K562 (cell line): ENCODE measurements at regions not wholly inside any gene's neighbourhood (a gene's known extent, or its start where the extent isn't known, plus 50 kb on each side); places are given as distances from the start of the nearest gene placed in this dataset.

Experiments used
- ATAC-seq: fragments of 200-7000 bp; cut with Tn5 transposase; 3 replicates; pipeline ENCODE4 v1.9.1; 2020; ENCODE audit warnings: moderate library complexity
- BruUV-seq: library from RNA; stranded (reverse); fragments of 400-500 nt; replicated peaks from 2 replicates; lab custom pipeline; 2021; lab: Mats Ljungman, UMichigan
- CTCF ChIA-PET: fragments of 300-600 bp; formaldehyde crosslinking; extraction: SDS; loops from one replicate; lab custom pipeline; 2021; ENCODE audit warnings: low intra/inter-chr PET ratio; lab: Yijun Ruan, JAX
- POLR2A ChIA-PET: fragments of 300-600, 350-650 bp; sonication (Branson Sonifier 250); formaldehyde crosslinking; extraction: SDS; loops from one replicate; lab custom pipeline; 2021; ENCODE audit warnings: antibody characterized with exemption, inconsistent platforms; lab: Yijun Ruan, JAX
- DNase-seq, 4 experiments: peaks; one replicate each; pipeline versions ENCODE4 v3.0.0 to v3.0.0-alpha.2; 2011 to 2018; ENCODE audit warnings: low spot score in 3 of 4, mixed read lengths in 3 of 4; ENCODE audit errors: extremely low read depth in 1 of 4
- FAIRE-seq: peaks from 2 replicates; lab custom pipeline; 2011; peaks lifted over from hg19 to GRCh38; lab: Jason Lieb, UNC
- H2AFZ ChIP-seq: 2 replicates; pipeline ENCODE4 v1.6.0; 2011; ENCODE audit warnings: low read depth, low read length, control low read depth, inconsistent platforms
- H3K27ac ChIP-seq: fragments of 200-600 bp; 3 replicates; pipeline ENCODE4 v1.8.0; 2011; ENCODE audit warnings: low read depth, mild to moderate bottlenecking, control low read depth, inconsistent platforms, low read length, moderate library complexity, mixed read lengths; ENCODE audit errors: extremely low read depth
- H3K27me3 ChIP-seq, 2 experiments: fragments of 300-600 bp in 1 of 2; 2 replicates in 1 of 2; 3 replicates in 1 of 2; pipeline versions ENCODE4 v1.6.0 to v1.8.0; 2011; ENCODE audit warnings: inconsistent platforms in 2 of 2, low read length in 2 of 2, mild to moderate bottlenecking in 1 of 2, mixed read lengths in 1 of 2, moderate library complexity in 1 of 2; ENCODE audit not compliant: control insufficient read depth in 2 of 2, insufficient read depth in 2 of 2
- H3K36me3 ChIP-seq: fragments of 300-600 bp; 3 replicates; pipeline ENCODE4 v1.8.0; 2011; ENCODE audit warnings: mild to moderate bottlenecking, low read length, inconsistent platforms; ENCODE audit not compliant: control insufficient read depth, insufficient read depth
- H3K4me1 ChIP-seq, 2 experiments: fragments of 200-600 bp in 1 of 2; replicated peaks in 1 of 2; 2 replicates in 1 of 2; 3 replicates in 1 of 2; pipeline versions ENCODE4 v1.5.1 to v1.8.0; 2011; ENCODE audit warnings: inconsistent platforms in 2 of 2, low read length in 2 of 2, mild to moderate bottlenecking in 1 of 2, mixed read lengths in 1 of 2, moderate library complexity in 1 of 2; ENCODE audit not compliant: control insufficient read depth in 2 of 2, insufficient read depth in 2 of 2
- H3K4me2 ChIP-seq: 2 replicates; pipeline ENCODE4 v1.6.1; 2011; ENCODE audit warnings: low read length, control low read depth, inconsistent platforms, mixed read lengths; ENCODE audit not compliant: insufficient read depth
- H3K4me3 ChIP-seq: fragments of 200-600 bp; sonication (generic), shearing (Covaris generic); 2 replicates; pipeline ENCODE4 v1.5.1; 2016; ENCODE audit warnings: control low read depth, inconsistent platforms
- H3K79me2 ChIP-seq: fragments of 200-600 bp; 3 replicates; pipeline ENCODE4 v1.8.0; 2011; ENCODE audit warnings: low read length, inconsistent platforms; ENCODE audit not compliant: control insufficient read depth, insufficient read depth
- H3K9ac ChIP-seq, 2 experiments: 2 replicates each; pipeline versions ENCODE4 v1.6.0 to v1.6.1; 2011; ENCODE audit warnings: low read depth in 2 of 2, low read length in 2 of 2, control low read depth in 1 of 2, inconsistent platforms in 1 of 2, mild to moderate bottlenecking in 1 of 2, mixed read lengths in 1 of 2; ENCODE audit not compliant: insufficient read depth in 1 of 2
- H3K9me1 ChIP-seq: one replicate; pipeline ENCODE4 v1.6.0; 2011; ENCODE audit warnings: inconsistent platforms, mild to moderate bottlenecking, low read length, moderate library complexity; ENCODE audit not compliant: control insufficient read depth, insufficient read depth
- H3K9me3 ChIP-seq: replicated peaks from 2 replicates; pipeline ENCODE4 v1.5.1; 2011; ENCODE audit warnings: low read depth, low read length, inconsistent platforms; ENCODE audit not compliant: control insufficient read depth, insufficient read depth
- H4K20me1 ChIP-seq: replicated peaks from 2 replicates; pipeline ENCODE4 v1.6.1; 2011; ENCODE audit warnings: low read length, inconsistent platforms, mixed read lengths; ENCODE audit not compliant: control insufficient read depth, insufficient read depth
- ATF7 ChIP-seq: fragments of 450-650 bp; IDR thresholded peaks from 2 replicates; pipeline ENCODE4 v1.7.1; 2014; ENCODE audit warnings: mild to moderate bottlenecking, moderate library complexity
- EZH2 ChIP-seq: IDR thresholded peaks from 2 replicates; pipeline ENCODE4 v1.6.1; 2012; ENCODE audit warnings: low read depth, mild to moderate bottlenecking, inconsistent platforms, low read length, borderline replicate concordance
- NR2C1 ChIP-seq, 2 experiments: fragments of 450-650 bp; IDR thresholded peaks; 2 replicates each; pipeline ENCODE4 v1.6.1; 2017; ENCODE audit warnings: mild to moderate bottlenecking in 2 of 2, antibody characterized with exemption in 1 of 2, inconsistent platforms in 1 of 2, missing compliant biosample characterization in 1 of 2, missing genetic modification characterization in 1 of 2
- POLR2A ChIP-seq: fragments of 450-650 bp; conservative IDR thresholded peaks from 2 replicates; pipeline ENCODE4 v1.6.1; 2016
- POLR2G ChIP-seq: fragments of 200-400 bp; formaldehyde crosslinking; IDR thresholded peaks from 2 replicates; pipeline ENCODE4 v1.6.1; 2017; ENCODE audit warnings: low read depth, mild to moderate bottlenecking, antibody characterized with exemption, low read length, moderate library complexity
- STAG1 ChIP-seq: sonication (generic); formaldehyde crosslinking; IDR thresholded peaks from 2 replicates; pipeline ENCODE4 v1.5.0; 2020; ENCODE audit warnings: missing genetic modification reagents, borderline replicate concordance
- ZNF121 ChIP-seq: sonication (generic); formaldehyde crosslinking; conservative IDR thresholded peaks from 2 replicates; pipeline ENCODE4 v1.8.0; 2022; ENCODE audit warnings: missing genetic modification reagents
- ZNF212 ChIP-seq: fragments of 450-650 bp; formaldehyde crosslinking; IDR thresholded peaks from 2 replicates; pipeline ENCODE4 v1.4.0; 2020; ENCODE audit warnings: mild to moderate bottlenecking
- WGBS: fragments of 100-300 bp; shearing (Covaris generic); methylation state at CpG from one replicate; pipeline ENCODE4 v1.1.6; 2016; ENCODE audit warnings: low coverage, mixed read lengths; ENCODE audit not compliant: insufficient coverage; ENCODE audit errors: missing lambda C conversion rate; 5-methylcytosine and 5-hydroxymethylcytosine counted together
- in situ Hi-C: fragments of 300-500 bp; cut with MboI; formaldehyde crosslinking; loops from 4 replicates; pipeline ENCODE4 v1.15.0; 2018; ENCODE audit warnings: inconsistent platforms, mixed read lengths
- intact Hi-C: fragments of 100-400 bp; cut with micrococcal nuclease; formaldehyde crosslinking; loops from 2 replicates; pipeline ENCODE4 v1.14.2; 2022
- TF ChIP-seq, protein P1 (sequence below): fragments of 450-650 bp; formaldehyde crosslinking; IDR thresholded peaks from 2 replicates; pipeline ENCODE4 v1.4.0; 2022; ENCODE audit warnings: mild to moderate bottlenecking, moderate library complexity
- TF ChIP-seq, protein P2 (sequence below): fragments of 250-450 bp; sonication (Bioruptor Pico); IDR thresholded peaks from 2 replicates; pipeline ENCODE4 v1.5.0; 2021; ENCODE audit warnings: mild to moderate bottlenecking, moderate library complexity
- TF ChIP-seq, protein P3 (sequence below): fragments of 450-650 bp; IDR thresholded peaks from 2 replicates; pipeline ENCODE4 v1.7.0; 2016; ENCODE audit warnings: borderline replicate concordance

DNA sequence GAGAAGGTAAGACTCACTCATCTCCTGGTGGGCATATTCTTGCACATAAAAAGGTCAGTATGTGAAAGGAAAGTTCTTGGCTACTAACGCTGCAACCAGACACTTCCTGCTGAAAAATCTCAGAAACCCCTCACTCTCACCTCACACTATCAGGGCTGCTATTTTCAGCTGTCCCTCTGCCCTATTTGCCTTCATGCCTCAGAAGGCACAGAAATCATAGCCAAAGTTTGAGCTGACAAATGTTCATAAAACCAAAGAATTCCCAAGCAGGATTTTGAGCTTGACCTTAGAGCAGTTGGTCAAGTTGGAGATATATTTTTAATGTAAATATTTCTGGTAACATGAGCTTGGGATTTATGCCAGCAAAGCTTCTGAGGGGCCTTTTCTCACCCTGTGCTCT is 806.2 kb downstream of the MAFB start:
- Histone ChIP-seq H3K4me1 (no peaks in the 10 kb centered on the region), H4K20me1 (no peaks in the 10 kb centered on the region), H3K27me3 (no peaks in the 10 kb centered on the region), H3K9me1 (no peaks in the 10 kb centered on the region), H2AFZ (no peak overlapping the region), H3K36me3 (no peaks in the 10 kb centered on the region)
- FAIRE-seq (no peak), DNase-seq (no peak)
- WGBS, result 0% methylated on average over 1 of the region's 1 CpG
- POLR2A ChIA-PET, result no interaction called here
- no TSS peak for BruUV-seq
- TF ChIP-seq EZH2 (no peak), ZNF212 (no peak)
- TF ChIP-seq, all 486 proteins: peak for 0
- Histone ChIP-seq H3K79me2 (no peaks in the 10 kb centered on the region), H3K4me2 (no peak overlapping the region), H3K9ac (no peak overlapping the region), H3K27ac (no peak overlapping the region), H3K9me3 (no peaks in the 10 kb centered on the region), H3K4me3 (no peak overlapping the region)
- CTCF ChIA-PET, result no interaction called here
- ATAC-seq, result no peak
- in situ Hi-C loops (no loop called here), intact Hi-C loops (loop anchor here (10.0 kb wide), 1 partner anchor 812 kb away; no protein-coding TSS in a partner anchor)

DNA sequence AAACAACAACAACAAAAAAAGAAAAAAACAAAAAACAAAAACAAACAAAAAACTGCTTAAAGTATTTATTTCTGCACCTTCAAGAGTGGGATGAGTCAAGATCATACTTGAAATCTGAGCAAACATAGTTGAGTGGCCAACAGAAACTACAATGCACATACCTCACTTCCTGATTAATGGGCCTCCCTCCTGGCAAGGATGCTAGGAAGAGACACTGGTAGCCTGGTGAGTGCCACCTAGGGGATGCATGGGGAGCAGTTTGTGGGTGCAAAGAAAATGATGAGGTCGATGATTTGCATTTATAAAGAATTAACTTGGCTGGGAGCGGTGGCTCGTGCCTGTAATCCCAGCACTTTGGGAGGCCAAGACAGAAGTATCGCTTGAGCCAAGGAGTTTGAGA is 808.1 kb downstream of the MAFB start:
- Histone ChIP-seq H3K9me1 (no peaks in the 10 kb centered on the region), H3K9ac (no peak overlapping the region), H3K4me2 (no peak overlapping the region), H2AFZ (no peak overlapping the region), H4K20me1 (no peaks in the 10 kb centered on the region), H3K4me3 (no peak overlapping the region), H3K9me3 (no peaks in the 10 kb centered on the region), H3K27ac (no peak overlapping the region), H3K79me2 (no peaks in the 10 kb centered on the region), H3K4me1 (no peaks in the 10 kb centered on the region), H3K36me3 (no peaks in the 10 kb centered on the region), H3K27me3 (no peaks in the 10 kb centered on the region)
- 0% methylated on average over 4 of the region's 4 CpGs for WGBS
- no peak for ATAC-seq
- intact Hi-C loops, result loop anchor here (10.0 kb wide), 1 partner anchor 814 kb away; no protein-coding TSS in a partner anchor
- peak in 1 of 4 experiments; percentile 0 for DNase-seq
- CTCF ChIA-PET, result no interaction called here
- BruUV-seq, result no TSS peak
- FAIRE-seq, result no peak
- in situ Hi-C loops, result no loop called here
- POLR2A ChIA-PET, result interaction anchor here (0.7 kb wide), 1 partner anchor 659 kb away, joined by 3 read pairs; no protein-coding TSS in a partner anchor
- TF ChIP-seq NR2C1 (IDR thresholded peaks at IDR 0.05), result no peak
- no peak for TF ChIP-seq NR2C1 (tag; IDR thresholded peaks at IDR 0.05)
- TF ChIP-seq POLR2G, result no peak
- TF ChIP-seq, protein P1, sequence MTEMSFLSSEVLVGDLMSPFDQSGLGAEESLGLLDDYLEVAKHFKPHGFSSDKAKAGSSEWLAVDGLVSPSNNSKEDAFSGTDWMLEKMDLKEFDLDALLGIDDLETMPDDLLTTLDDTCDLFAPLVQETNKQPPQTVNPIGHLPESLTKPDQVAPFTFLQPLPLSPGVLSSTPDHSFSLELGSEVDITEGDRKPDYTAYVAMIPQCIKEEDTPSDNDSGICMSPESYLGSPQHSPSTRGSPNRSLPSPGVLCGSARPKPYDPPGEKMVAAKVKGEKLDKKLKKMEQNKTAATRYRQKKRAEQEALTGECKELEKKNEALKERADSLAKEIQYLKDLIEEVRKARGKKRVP (CRISPR knock-in tag), result no peak
- TF ChIP-seq, protein P2, sequence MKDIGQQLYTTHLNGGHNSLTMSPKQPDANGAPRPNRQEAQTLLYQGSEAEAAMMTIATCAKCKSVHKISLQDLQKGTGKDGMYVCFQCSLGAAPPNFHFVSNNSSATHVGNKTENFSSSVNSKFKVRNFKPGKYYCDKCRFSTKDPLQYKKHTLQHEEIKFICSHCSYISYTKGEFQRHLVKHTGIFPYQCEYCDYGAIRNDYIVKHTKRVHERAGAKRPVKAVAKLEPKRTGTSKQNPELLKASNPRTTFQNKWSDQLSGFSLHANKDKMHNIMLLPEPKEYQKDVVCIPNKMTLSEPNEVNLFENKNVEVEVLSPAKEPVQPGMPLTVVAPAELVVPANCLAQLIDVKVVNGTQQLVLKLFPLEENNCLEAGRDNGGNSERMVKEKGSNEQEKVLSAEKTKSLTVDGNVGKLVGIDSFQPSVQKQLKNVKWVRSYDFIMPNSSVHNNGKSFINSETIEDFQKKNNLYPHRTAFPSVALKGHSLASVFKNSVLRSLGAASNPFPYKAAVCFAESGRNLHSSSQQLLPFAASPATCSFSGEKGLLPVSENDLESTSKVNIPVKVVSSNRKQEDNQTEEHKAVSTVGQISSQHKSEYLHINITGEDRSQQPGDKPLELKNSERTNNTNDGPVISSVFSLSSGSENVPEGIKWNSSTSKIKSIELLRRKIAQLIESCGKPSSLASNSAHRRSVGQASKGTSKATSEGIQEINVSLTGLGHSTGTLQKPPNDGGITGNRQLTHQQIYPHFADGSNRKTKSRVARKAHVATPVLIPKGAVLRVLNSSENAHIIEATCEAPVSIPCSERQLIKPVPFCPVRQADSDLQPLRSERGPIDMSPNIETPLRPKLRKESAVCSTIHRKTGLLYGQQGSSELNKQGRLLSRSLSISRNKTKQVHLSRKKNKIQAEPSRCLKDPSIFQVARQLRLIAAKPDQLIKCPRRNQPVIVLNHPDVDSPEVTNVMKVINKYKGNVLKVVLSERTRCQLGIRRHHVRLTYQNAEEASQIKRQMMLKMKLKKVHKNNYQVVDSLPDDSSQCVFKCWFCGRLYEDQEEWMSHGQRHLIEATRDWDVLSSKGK, result no peak
- TF ChIP-seq POLR2A, result no peak
- TF ChIP-seq, protein P3, sequence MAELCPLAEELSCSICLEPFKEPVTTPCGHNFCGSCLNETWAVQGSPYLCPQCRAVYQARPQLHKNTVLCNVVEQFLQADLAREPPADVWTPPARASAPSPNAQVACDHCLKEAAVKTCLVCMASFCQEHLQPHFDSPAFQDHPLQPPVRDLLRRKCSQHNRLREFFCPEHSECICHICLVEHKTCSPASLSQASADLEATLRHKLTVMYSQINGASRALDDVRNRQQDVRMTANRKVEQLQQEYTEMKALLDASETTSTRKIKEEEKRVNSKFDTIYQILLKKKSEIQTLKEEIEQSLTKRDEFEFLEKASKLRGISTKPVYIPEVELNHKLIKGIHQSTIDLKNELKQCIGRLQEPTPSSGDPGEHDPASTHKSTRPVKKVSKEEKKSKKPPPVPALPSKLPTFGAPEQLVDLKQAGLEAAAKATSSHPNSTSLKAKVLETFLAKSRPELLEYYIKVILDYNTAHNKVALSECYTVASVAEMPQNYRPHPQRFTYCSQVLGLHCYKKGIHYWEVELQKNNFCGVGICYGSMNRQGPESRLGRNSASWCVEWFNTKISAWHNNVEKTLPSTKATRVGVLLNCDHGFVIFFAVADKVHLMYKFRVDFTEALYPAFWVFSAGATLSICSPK, result no peak
- no peak for TF ChIP-seq ZNF121
- no peak for TF ChIP-seq STAG1 (CRISPR knock-in tag)
- TF ChIP-seq ATF7, result no peak
